Stimulated activated CD8-positive, alpha-beta memory T cell treated with anti-CD3 and anti-CD28 coated beads, Interleukin-7, amount 100 ng/mL, for 1 hour (primary cell): ENCODE measurements at regions not wholly inside any gene's neighbourhood (a gene's known extent, or its start where the extent isn't known, plus 50 kb on each side); places are given as distances from the start of the nearest gene placed in this dataset.

Experiments
- DNase-seq, 2 donors: peaks; one replicate each; pipeline ENCODE4 v3.0.0-alpha.2; 2020; ENCODE audit warnings: low read depth in 2 of 2

DNA sequence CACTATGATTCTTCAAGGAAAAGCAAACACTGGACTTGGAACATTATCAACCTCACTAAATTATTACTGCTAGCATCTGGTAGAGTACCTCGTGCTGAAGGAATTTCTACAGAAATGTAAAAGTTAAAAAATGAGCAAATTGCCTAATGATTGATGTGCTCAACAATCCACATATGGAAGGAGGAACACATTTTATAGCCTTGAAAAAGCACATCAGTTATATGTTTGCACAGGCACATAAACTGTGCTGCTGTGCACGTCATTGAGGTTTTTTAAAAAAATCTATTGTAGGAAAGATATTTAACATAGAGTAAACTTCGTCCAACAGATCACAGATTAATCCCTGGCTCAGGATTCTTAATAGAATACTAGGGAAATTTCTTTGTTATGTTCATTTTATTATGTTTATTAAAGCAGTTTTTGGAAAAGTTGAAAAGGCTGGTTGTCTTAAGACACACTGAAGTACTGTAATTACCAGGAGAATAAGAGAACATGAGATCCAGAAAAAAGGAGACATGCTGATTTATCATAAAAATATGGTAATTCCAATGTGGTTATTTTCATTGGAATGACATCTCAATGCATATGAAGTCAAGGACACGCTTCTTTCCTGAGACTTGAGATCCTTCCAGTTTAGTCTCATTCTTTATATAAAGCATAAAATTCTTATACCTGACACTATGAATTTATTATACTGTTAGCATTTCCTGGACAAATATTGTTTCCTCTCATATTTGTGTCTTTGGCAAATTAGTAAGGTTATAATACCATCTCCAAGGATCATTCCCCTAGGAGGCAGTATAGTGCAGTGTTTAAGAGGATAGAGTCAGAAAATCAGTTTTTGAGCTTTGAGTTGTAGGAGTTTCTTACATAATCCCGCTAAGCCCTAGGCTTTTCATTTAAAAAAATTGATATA is 511.1 kb downstream of the TENT5A start:
- no peak for DNase-seq

DNA sequence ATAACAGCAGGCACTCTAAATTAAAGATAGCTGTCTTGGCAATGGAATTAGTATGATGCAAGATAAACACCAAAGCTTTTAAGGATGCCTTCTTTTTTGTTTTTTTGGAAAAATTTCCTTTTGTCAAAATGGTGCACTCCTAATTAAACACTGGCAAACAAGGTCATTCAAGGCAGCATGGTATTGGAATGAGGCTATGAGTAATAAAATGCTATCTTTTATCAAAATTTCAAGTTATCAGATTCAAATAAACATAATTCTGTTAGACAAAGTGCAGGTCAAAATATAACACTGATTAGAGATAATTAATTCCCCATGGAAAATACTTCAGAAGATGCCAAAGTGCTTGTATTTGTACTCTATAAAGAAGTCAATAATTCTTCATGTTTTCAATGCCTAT is 514.1 kb downstream of the TENT5A start:
- no peak for DNase-seq

DNA sequence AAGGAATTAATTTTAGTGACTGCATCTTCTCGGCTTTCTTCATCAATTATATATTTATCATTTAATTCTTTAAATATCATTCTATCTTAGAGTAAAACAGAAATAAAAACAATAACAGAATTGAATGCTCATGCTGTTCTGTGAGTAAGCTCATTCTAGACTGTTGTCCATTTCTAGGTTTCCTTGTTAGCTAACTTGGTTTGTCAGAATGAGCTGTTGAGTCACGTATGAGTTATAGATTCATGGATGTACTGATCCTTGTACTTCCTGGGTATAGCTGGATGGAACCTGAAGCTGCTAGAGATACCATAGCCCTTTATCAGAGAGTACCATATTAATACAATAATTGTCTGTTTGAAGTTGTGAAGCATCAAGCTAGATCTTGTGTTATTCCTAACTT is 515.3 kb downstream of the TENT5A start:
- DNase-seq, result no peak

DNA sequence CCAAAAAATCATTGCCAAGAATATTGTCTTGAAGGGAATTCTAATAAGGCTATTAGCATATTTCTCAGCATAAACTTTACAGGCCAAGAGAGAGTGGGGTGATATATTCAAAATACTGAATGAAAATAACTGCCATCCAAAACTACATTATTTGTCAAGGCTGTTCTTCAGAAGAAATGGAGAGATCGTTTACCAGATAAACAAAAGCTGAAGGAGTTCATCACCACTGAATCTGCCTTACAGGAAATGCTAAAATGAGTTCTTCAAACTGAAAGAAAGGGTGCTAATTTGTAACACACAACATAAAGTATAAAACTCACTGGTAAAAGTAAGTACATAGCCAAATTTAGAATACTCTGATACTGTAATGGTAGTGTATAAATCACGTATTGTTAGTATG is 517.0 kb downstream of the TENT5A start:
- DNase-seq, result no peak

DNA sequence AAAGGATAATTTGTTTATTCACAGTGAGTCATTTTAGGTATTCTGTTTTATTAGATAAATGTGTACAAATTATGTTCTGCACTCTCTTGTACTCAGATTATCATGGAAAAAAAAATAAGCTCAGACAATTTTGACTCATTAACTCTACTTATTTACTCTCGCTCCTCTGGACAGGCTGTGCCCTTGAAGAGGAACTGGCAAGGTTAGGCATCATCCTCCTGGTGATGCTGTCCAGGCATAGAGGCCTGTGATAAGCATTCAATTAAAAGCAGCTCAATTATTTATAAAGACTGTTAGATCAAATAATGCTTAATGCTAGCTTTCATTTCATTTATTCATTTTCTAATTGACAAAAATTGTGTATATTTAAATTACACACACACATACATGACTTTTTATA is 518.5 kb downstream of the TENT5A start:
- DNase-seq, result no peak

DNA sequence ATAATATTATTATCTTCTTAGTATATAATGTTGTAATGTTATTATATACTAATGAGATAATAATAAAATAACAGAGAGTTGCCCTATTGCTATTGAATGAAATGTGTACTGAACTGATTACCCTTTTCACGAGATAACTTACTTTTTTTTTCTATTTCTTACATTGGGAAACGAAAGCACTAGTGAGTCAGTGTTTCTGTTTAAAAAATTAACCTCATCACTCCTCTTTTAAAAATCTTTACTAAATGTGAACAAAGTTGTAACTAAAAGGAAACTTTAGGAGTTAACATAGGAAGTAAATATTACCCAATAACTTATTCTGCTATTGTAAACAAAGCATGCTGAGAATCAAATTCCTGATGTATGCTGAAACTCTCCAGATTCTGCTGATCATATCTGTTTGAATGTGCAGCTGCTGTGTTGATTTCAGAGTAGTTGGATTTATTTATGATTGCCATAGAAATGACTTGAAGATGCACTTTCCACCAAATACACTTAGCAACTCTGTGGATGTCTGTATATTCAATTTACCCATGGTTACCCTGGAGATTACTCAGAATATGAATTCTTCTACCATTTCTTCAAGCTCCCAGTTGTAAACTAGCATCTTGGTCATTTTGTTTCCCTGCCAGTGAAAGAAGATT is 523.4 kb downstream of the TENT5A start:
- DNase-seq, result no peak

DNA sequence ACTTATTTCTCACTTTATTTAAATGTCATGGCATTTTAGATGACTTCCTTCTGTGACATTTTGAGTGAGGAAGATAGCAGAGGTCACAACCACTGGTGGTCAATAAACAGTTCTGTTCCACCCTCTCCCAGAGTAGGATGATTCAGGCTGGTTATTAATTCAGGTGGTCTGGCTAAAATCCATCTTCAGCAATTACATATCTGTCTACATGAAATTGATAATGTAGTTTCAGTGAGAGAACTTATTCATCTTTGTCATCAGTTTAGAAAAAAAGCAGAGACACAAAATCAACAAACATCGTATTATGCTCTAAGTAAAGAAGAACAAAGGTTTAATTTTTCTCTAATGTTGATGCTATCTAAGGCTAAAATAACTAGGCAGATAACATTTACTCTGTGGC is 525.5 kb downstream of the TENT5A start:
- DNase-seq, result no peak

DNA sequence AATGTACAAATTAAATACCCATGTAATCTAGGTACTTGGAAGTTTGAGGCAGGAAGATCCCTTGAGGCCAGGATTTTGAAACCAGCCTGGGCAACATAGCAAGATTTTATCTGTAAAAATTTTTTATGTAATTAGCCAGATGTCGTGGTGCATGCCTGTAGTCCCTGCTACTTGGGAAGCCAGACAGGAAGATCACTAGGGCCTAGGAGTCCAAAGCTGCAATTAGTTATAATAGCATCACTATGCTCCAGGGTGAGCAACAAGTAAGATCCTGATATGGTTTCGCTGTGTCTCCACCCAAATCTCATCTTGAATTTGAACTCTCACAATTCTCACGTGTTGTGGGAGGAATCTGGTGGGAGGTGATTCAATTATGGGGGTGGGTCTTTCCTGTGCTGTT is 535.8 kb downstream of the TENT5A start:
- DNase-seq, result no peak

DNA sequence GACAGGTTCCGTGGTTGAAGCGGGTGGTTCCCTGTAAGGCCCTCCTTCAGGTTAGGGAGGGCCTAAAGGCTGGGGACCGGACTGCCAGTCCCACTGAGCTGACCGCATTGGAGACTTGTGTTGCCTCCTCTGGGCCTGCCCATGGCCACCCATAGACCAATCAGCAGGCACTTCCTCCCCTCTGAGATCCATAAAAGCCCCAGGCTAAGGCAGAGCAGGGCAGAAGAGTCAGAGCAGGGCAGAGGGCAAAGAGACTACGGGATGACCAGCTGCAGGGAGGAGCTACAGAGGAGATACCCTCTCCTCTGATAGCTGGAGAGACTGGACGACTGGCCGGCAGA is 537.4 kb downstream of the TENT5A start:
- DNase-seq, result no peak

DNA sequence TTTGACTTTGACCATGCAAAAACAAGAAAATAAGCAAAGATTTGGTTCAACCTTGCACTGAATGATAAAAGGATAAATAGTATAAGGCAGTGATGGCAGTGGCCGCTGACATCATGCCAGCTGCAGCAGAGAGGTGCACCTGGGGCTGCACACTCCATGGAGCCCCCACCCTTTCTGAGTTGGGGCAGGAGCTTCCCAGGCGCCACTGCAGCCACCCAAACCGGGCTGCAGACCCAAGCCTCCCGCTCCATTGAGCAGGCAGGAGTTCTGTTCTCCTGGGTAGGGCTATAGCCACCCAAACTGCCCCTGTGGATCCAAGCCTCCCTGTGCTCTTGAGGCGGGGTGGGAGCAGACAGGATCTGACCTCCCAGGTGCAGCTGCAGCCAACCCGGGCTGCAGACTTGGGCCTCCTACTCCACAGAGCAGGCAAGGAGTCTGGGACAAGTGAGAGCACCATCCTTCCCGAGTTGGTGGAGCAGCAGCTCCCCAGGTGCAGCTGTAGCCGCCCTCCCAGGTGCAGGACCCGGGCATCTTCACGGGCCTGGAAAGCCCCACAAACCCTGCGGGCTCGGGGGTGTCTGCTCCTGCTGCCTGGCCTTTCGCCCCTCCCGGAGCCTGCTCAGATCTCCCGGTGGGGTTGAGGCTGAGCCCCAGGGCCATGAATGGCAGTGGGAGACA is 537.9 kb downstream of the TENT5A start:
- DNase-seq, result no peak

DNA sequence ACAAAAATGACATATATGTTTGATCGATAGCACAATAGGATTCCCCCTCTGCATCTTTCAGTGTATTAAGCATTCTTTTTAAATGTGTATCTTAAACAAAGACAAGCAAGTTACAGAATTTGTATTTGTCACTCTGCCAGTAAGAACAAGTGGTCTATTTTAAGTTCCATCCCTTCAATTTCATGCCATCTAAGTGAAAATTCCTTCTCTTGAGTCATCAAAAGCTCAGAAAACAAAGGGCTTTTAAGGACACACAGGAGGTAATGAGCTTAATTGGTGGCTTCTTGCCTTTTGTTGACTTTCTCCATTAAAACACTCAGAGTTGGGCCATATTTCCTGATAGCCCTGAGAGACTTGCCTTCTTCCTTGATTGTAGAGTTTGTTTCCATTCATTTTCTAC is 547.8 kb downstream of the TENT5A start:
- no peak for DNase-seq

DNA sequence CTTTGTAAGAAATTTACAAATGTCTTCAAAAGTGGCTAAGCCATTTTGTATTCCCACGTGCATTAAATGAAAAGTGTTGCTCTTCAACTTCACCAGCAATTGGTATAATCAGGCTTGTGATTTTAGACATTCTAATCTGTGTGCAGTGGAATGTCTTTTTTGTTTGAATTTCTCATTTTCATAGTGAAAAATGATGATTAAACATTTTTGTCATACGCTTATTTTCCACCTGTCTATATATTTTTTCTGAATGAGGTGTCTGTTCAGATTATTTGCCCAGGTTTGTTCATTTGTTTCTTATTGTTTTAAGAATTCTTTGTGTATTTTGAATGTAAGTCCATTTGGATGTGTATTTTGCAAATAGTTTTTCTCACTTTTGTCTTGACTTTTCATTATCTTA is 558.1 kb downstream of the TENT5A start:
- DNase-seq, result no peak

DNA sequence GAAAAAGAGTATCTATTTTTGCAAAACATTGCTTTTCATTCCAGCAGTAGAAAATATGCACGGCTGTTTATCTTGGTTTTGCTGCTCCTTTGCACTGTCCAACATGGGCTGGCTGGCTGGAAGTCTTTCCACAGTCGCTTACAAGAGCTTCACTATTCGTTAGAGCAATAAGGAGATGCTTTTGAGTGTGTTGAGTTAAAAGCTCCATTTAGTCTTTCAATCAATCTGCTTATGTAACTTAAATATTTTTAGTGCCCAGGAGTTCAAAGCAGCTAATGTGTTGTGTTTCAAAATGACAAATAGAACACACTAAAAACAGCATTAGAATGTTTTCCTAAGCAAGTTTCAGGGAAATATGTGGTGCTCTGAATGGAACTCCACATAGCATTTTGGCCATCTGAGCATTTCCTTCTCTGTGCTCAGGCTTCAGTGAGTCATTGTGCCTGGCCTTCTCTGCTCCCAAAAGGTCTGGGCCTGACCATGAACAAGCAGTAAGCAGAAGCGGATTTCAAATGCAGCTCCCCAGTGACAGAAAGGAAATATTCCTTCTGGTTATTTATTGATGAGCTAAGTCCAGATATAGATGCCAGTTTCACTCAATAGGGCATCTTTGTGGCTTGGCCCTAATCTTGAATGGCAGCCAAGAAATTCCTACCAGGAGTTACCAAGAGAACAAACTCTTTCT is 580.3 kb downstream of the TENT5A start:
- DNase-seq, result no peak

DNA sequence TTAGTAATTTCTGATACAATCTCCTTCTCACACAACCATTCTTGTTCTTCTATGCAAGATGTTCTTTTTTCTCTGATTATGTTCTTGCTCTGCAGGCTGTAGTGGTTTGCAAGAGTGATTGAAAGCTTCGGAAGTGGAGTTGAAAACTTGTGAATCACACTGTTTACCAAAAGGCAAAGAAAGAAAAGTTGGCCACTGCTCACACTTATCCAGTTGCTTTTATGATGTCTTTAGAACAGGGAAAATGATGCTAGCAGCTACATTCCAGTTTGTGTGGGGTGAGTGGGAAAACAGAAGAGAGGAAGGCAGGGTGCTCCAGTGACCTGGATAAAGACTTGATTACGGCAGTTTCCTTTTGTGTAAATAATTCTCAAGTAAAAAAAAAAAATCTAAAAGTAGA is 583.3 kb downstream of the TENT5A start:
- no peak for DNase-seq

DNA sequence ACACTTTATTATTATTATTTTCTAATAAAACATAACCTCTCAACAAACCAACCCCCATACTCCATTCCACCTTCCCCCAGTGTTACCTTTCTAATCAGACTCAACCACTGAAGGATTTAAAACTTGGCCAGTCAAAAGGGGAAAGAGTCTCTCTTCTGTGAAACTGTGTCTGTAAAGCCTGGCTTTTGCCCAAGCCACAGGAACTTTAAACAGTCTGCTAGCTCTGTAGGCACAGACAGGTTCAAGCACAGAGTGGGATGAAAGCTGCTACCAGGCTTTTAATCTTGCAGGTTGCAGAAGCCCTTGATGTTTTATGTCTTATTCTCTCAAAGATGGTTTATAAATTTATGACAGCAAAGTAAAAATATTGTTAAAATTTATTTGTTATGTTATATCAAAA is 585.7 kb downstream of the TENT5A start:
- no peak for DNase-seq

DNA sequence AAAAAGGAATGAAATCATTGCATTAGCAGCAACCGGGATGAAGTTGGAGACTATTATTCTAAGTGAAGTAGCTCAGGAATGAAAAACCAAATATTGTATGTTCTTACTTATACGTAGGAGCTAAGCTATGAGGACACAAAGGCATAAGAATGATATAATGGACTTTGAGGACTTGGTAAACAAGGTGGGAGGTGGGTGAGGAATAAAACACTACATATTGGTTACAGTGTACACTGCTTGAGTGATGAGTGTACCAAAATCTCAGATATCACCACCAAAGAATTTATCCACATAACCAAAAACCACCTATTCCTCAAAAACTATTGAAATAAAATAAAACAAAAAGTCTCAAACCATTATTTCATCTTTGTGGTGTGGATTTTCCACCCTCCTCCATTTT is 593.5 kb downstream of the TENT5A start:
- no peak for DNase-seq

DNA sequence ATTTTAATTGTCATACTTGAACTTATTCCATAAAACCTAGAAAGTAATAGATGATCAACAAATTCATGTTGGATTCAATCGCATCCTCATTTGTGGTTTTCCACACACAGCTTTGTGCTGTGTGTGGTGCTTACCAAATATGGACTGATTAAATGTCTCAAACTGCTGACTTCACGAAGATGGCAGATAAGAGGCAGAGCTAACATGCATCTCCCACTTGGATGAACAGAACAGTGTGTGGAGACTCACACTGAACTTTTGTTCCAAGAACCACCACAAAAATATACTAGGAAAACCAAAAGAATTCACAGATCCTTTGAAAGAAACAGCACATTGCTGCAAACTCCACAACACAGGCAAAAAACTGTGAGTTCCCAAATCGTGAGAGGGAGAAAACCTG is 603.7 kb downstream of the TENT5A start:
- DNase-seq, result no peak

DNA sequence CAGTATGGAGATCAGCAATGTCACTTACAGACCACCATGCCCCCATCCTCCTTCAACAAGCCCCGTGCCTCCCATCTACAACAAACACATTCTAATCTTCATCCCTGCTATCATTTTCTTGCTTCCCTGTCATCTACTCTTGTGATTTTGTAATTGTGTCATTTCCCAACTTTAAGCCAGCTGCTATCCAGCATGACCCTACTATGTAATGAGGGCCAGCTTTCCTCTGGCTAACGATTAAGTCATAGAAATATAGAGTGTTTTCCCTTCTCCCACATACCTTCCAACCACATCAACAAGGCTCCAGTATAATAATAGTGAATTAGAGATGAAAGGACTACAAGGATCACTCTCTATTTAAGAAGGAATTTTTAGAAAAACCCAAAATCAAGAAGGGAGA is 607.0 kb downstream of the TENT5A start:
- no peak for DNase-seq

DNA sequence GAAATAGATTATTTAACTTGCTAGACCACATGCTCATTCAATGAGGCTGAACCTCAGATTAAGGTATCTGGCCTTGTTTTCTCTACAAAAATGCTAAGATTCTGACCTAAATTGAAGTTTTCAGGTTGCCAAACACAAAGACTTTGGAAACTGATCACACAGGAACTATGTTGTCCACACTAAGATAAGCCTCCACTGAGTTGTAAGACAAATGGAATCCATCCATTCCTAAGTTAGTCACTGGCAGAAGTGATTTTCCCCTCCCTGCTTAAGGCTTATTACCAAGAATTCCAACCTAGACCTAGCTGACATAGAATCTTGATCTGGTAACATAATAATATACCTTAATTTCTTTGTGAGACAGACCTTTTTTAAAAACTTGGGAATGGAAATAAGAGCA is 608.1 kb downstream of the TENT5A start:
- no peak for DNase-seq

DNA sequence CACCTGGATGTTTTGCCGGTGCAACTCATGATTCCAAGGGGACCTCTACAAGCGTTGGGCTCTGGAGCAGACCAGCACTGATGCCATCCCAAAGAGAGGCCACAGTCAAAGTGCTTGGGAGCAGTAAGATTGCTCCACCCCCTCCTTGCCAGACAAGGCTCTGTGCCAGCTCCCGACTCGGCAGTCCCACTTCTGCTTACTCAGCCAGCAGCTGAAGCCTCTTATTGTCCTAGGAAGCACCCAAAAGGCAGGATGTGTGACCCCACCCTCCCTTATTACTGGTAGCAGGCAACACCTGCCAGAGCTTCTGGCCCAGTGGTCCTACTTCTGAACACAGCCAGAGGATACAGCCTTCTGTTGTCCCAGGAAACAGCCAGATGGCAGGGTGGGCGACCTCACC is 614.2 kb downstream of the TENT5A start:
- DNase-seq, result no peak

DNA sequence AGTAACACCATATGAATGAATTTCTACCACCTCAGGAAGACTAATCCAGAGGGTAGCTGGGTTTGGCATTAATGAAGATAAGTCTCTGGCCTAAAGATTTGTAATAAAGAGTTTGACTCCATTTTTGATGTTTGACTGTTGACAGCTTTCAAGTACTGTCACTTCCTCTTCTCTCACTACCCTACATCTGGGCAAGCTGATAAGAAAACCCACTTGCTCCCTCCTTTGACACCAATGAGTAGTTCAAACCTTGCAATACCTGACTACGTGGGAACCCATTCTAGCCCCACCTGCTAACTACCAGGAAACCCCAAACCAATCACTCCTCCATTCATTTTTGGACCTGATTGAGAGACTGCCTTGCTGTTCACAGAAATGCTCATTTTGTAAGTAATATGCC is 621.5 kb downstream of the TENT5A start:
- no peak for DNase-seq

DNA sequence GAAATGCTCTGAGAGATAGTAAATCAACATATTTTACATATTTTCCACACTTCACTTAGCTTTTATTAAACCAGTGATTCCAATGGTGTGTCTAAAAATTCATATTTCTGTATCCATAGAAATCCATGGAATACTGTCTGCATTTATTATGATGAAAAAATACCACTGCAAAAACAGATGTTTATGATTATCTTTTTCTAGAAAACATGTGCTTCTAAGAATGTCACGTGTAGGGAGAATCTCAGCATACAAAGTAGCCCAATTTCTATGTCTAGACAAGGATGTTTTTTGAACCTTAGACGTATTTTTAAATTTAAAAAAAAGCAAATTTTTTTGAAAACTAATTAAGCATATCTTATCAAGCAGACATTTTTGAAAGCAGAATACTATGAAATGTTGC is 622.4 kb downstream of the TENT5A start:
- no peak for DNase-seq

DNA sequence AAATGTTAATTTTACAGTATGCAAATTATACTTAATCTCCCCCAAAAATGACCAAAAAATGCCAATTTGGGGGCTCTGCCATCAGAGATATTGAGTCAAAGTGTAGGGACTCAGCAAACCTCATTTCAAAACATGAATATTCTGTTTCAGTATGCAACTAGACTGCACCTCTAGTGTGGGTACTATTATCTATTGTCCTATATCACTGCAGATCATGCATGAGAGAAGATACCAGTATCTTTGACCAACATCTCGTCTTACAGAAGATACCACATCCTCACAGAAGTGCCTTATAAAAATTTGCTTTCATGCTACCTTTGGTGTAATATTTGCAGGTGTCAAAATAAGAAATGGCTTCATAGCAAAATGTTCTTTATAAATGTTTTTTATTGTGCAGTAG is 623.8 kb downstream of the TENT5A start:
- no peak for DNase-seq
